ENCODE measurements at regions not wholly inside any gene's neighbourhood (a gene's known extent, or its start where the extent isn't known, plus 50 kb on each side); places are given as distances from the start of the nearest gene placed in this dataset.
A peak's percentile ranks its signal among the peaks of the same experiment; 100 is the strongest.

GRCh38 chrX:20421275-20421674 lies 154.6 kb upstream of the RPS6KA3 start:
- no peak for DNase-seq

GRCh38 chrX:20420058-20420457 lies 153.3 kb upstream of the RPS6KA3 start:
- no peak for DNase-seq

- DNase-seq, result no peak
Measured at GRCh38 chrX:20418379-20419150, 151.9 kb upstream of the RPS6KA3 start.

- no peak for DNase-seq
Measured at GRCh38 chrX:20414762-20415445, 148.2 kb upstream of the RPS6KA3 start.

- DNase-seq, result no peak
Measured at GRCh38 chrX:20414066-20414465, 147.4 kb upstream of the RPS6KA3 start.

GRCh38 chrX:20412871-20413486 lies 146.3 kb upstream of the RPS6KA3 start:
- peak; percentile 68 to 74 for DNase-seq

GRCh38 chrX:20410540-20410939 lies 143.8 kb upstream of the RPS6KA3 start:
- no peak for DNase-seq

GRCh38 chrX:20409991-20410390 lies 143.3 kb upstream of the RPS6KA3 start:
- DNase-seq, result no peak

GRCh38 chrX:20402956-20403355 lies 136.2 kb upstream of the RPS6KA3 start:
- no peak for DNase-seq

- no peak for DNase-seq
Measured at GRCh38 chrX:20399728-20400414, 133.2 kb upstream of the RPS6KA3 start.

GRCh38 chrX:20397587-20397986 lies 130.9 kb upstream of the RPS6KA3 start:
- DNase-seq, result no peak

GRCh38 chrX:20394451-20394850 lies 127.7 kb upstream of the RPS6KA3 start:
- DNase-seq, result no peak

- DNase-seq, result no peak
Measured at GRCh38 chrX:20393944-20394343, 127.2 kb upstream of the RPS6KA3 start.

- no peak for DNase-seq
Measured at GRCh38 chrX:20388594-20388993, 121.9 kb upstream of the RPS6KA3 start.

- DNase-seq, result no peak
Measured at GRCh38 chrX:20383477-20383876, 116.8 kb upstream of the RPS6KA3 start.

- peak in 1 of 2 donors; percentile 8 for DNase-seq
Measured at GRCh38 chrX:20382518-20383297, 116.0 kb upstream of the RPS6KA3 start.

- DNase-seq, result no peak
Measured at GRCh38 chrX:20382082-20382481, 115.4 kb upstream of the RPS6KA3 start.

GRCh38 chrX:20378233-20378920 lies 111.7 kb upstream of the RPS6KA3 start:
- peak in 1 of 2 donors; percentile 4 for DNase-seq

- DNase-seq, result no peak
Measured at GRCh38 chrX:20374900-20375438, 108.3 kb upstream of the RPS6KA3 start.

- no peak for DNase-seq
Measured at GRCh38 chrX:20374450-20374849, 107.7 kb upstream of the RPS6KA3 start.

GRCh38 chrX:20373063-20373462 lies 106.4 kb upstream of the RPS6KA3 start:
- no peak for DNase-seq

GRCh38 chrX:20372533-20372932 lies 105.8 kb upstream of the RPS6KA3 start:
- no peak for DNase-seq

All from CD4-positive, alpha-beta T cell treated with Interleukin-4 for 1 hour (primary cell).